Keratinocyte (primary cell): ENCODE measurements at regions not wholly inside any gene's neighbourhood (a gene's known extent, or its start where the extent isn't known, plus 50 kb on each side); places are given as distances from the start of the nearest gene placed in this dataset.
"Not testable (repeated sequence)": the region's sequence is repeated elsewhere in the genome, so short reads cannot be mapped to it uniquely, and the experiment has no call there.

ENCODE experiments used
- DNase-seq: peaks from one replicate; pipeline ENCODE4 v3.0.0-alpha.2; 2011; ENCODE audit warnings: low read depth, missing footprints, low spot score
- FAIRE-seq: peaks from 2 replicates; lab custom pipeline; 2011; peaks lifted over from hg19 to GRCh38; lab: Jason Lieb, UNC
- H2AFZ ChIP-seq: 2 replicates; pipeline ENCODE4 v1.6.0; 2012; ENCODE audit warnings: low read length, control low read depth, inconsistent platforms; ENCODE audit not compliant: control insufficient read depth
- H3K27ac ChIP-seq: 2 replicates; pipeline ENCODE4 v1.5.1; 2011; ENCODE audit warnings: low read length; ENCODE audit not compliant: control insufficient read depth, insufficient read depth
- H3K27me3 ChIP-seq: 3 replicates; pipeline ENCODE4 v1.6.0; 2011; ENCODE audit warnings: low read length; ENCODE audit not compliant: control insufficient read depth, insufficient read depth; ENCODE audit errors: extremely low read depth
- H3K36me3 ChIP-seq, 2 experiments: 2 replicates in 1 of 2; 3 replicates in 1 of 2; pipeline ENCODE4 v1.5.1; 2011; ENCODE audit warnings: low read length in 2 of 2, mild to moderate bottlenecking in 1 of 2; ENCODE audit not compliant: control insufficient read depth in 2 of 2, insufficient read depth in 2 of 2; ENCODE audit errors: extremely low read depth in 1 of 2
- H3K4me1 ChIP-seq: 3 replicates; pipeline ENCODE4 v1.5.1; 2011; ENCODE audit warnings: low read length; ENCODE audit not compliant: control insufficient read depth, insufficient read depth; ENCODE audit errors: extremely low read depth
- H3K4me2 ChIP-seq: 3 replicates; pipeline ENCODE4 v1.6.0; 2011; ENCODE audit warnings: low read depth, low read length; ENCODE audit not compliant: control insufficient read depth, insufficient read depth; ENCODE audit errors: extremely low read depth
- H3K4me3 ChIP-seq, 3 experiments: fragments of 200-600 bp in 1 of 3; sonication (generic) in 1 of 3; 2 replicates in 2 of 3; 3 replicates in 1 of 3; pipeline ENCODE4 v1.5.1; 2011 to 2016; ENCODE audit warnings: low read length in 3 of 3, mild to moderate bottlenecking in 3 of 3, control low read depth in 2 of 3, inconsistent platforms in 1 of 3, low read depth in 1 of 3, mixed read lengths in 1 of 3, mixed run types in 1 of 3, moderate library complexity in 1 of 3; ENCODE audit not compliant: control insufficient read depth in 2 of 3, insufficient read depth in 2 of 3; ENCODE audit errors: extremely low read depth in 1 of 3
- H3K79me2 ChIP-seq: 2 replicates; pipeline ENCODE4 v1.6.0; 2012; ENCODE audit warnings: low read length; ENCODE audit not compliant: control insufficient read depth, insufficient read depth
- H3K9ac ChIP-seq: 3 replicates; pipeline ENCODE4 v1.6.0; 2011; ENCODE audit warnings: low read length; ENCODE audit not compliant: control insufficient read depth, insufficient read depth; ENCODE audit errors: extremely low read depth
- H3K9me1 ChIP-seq: 3 replicates; pipeline ENCODE4 v1.6.0; 2011; ENCODE audit warnings: low read length; ENCODE audit not compliant: control insufficient read depth, insufficient read depth; ENCODE audit errors: extremely low read depth
- H3K9me3 ChIP-seq: 2 replicates; pipeline ENCODE4 v1.5.1; 2012; ENCODE audit warnings: low read depth, low read length; ENCODE audit not compliant: control insufficient read depth
- H4K20me1 ChIP-seq: 3 replicates; pipeline ENCODE4 v1.6.0; 2011; ENCODE audit warnings: low read length; ENCODE audit not compliant: control insufficient read depth, insufficient read depth; ENCODE audit errors: extremely low read depth
- CTCF ChIP-seq, 3 experiments: IDR thresholded peaks in 1 of 3; conservative IDR thresholded peaks in 1 of 3; optimal IDR thresholded peaks in 1 of 3; 2 replicates in 2 of 3; 3 replicates in 1 of 3; pipeline versions ENCODE3 to v1.5.1; 2011; ENCODE audit warnings: low read length in 3 of 3, mild to moderate bottlenecking in 3 of 3, moderate library complexity in 2 of 3, control low read depth in 1 of 3, inconsistent platforms in 1 of 3; ENCODE audit not compliant: insufficient read depth in 2 of 3; ENCODE audit errors: extremely low read depth in 1 of 3
- EZH2 ChIP-seq: IDR thresholded peaks from one replicate; pipeline ENCODE4 v1.6.1; 2012; ENCODE audit warnings: inconsistent platforms, mild to moderate bottlenecking, low read length, moderate library complexity
- dilution Hi-C: fragments of 300-500 bp; cut with MboI; formaldehyde crosslinking; loops from one replicate; pipeline ENCODE4 v1.7.0; 2020; ENCODE audit warnings: low sequenced_read_pairs; ENCODE audit not compliant: extremely low pct_ligation_motif_present

DNA sequence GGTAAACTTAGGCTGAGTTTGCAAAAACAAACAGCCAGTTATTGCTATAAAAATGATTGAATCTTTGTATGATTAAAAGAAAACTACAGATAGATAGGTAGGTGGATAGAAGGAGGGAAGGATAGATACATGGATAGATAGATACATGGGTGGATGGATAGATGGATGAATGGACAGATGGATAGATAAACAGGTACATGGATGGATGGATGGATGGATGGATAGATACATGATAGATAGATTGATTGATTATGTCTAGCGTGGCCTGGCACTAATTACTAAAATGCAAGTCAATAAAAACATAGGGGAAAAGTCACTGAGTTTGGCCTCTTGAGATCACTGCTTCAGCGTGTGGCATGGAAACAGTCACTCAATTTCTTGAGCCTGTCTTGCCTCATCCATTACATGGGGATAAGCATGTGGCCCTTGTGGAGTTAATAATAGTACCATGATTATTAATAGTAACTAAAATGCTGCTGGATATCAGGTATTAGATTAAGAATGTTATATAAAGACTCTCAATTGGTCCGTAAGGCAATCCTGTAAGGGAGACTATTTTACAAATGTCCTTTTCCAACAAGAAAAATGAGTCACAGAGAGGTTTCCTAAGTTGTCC, 184.9 kb downstream of the HS3ST3A1 start:
- FAIRE-seq: no peak
- no peak overlapping the region for H3K4me3 ChIP-seq
- no peak overlapping the region for H3K9ac ChIP-seq
- no peaks in the 10 kb centered on the region for H3K79me2 ChIP-seq
- H2AFZ ChIP-seq: no peak overlapping the region
- no peaks in the 10 kb centered on the region for H3K36me3 ChIP-seq
- dilution Hi-C loops: no loop called here
- no peaks in the 10 kb centered on the region for H3K9me3 ChIP-seq
- no peak overlapping the region for H3K4me2 ChIP-seq
- H3K4me1 ChIP-seq: no peaks in the 10 kb centered on the region
- no peak for TF ChIP-seq EZH2
- TF ChIP-seq CTCF (optimal IDR thresholded peaks at IDR 0.05 in 1 of 3, IDR thresholded peaks at IDR 0.05 in 1 of 3, conservative IDR thresholded peaks at IDR 0.05 in 1 of 3; ENCODE audit: extremely low read depth in 1 of 3, insufficient read depth in 2 of 3, low read length in 3 of 3): no peak
- H3K27me3 ChIP-seq: no peaks in the 10 kb centered on the region
- DNase-seq: no peak
- no peaks in the 10 kb centered on the region for H3K9me1 ChIP-seq
- no peaks in the 10 kb centered on the region for H4K20me1 ChIP-seq
- no peak overlapping the region for H3K27ac ChIP-seq

DNA sequence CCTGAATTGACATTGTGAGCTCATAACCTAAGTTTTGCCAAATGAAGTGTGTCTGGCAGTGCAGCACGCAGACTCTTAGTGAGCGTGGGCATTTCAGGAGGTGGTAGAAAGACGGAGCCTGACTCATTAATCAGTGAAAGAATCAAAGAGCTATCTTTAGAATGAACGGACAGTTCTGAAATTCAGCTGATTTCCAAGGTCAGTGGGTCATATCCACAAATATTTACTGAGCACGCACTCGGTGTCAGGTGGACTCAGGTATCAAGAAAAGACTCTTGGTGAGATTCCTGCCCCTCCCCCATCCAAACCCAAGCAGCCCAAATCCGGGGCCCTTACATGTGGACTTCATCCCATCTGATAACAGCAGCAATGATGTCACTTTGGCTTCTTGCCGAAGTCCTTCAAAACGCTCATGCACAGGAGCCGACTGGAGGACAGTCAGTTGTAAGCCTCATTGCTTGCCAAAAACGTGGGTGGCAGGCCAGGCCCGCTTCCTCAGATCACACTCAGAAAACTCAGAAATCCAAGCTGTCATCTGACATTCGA, 185.8 kb downstream of the HS3ST3A1 start:
- no peak for TF ChIP-seq CTCF (optimal IDR thresholded peaks at IDR 0.05 in 1 of 3, IDR thresholded peaks at IDR 0.05 in 1 of 3, conservative IDR thresholded peaks at IDR 0.05 in 1 of 3; ENCODE audit: extremely low read depth in 1 of 3, insufficient read depth in 2 of 3, low read length in 3 of 3)

DNA sequence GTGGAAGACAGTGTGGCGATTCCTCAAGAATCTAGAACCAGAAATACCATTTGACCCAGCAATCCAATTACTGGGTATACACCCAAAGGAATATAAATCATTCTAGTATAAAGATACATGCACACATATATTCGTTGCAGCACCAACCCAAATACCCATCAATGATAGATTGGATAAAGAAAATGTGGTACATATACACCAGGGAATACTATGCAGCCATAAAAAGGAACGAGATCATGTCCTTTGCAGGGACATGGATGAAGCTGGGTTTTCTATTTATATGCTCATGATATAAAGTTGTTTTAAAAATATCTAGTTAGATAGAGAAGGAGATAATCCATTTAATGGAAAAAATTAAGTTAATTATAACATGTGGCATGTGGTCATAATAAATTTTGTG, 186.5 kb downstream of the HS3ST3A1 start:
- H3K9ac ChIP-seq, H3K9me3 ChIP-seq, H3K4me1 ChIP-seq, H4K20me1 ChIP-seq, H3K27me3 ChIP-seq, dilution Hi-C loops, H3K4me3 ChIP-seq, H3K27ac ChIP-seq, H2AFZ ChIP-seq, H3K4me2 ChIP-seq, H3K79me2 ChIP-seq, H3K9me1 ChIP-seq, FAIRE-seq, DNase-seq, H3K36me3 ChIP-seq: not testable (repeated sequence)

More for the DNA sequence above, 185.8 kb downstream of the HS3ST3A1 start:
- no peaks in the 10 kb centered on the region for H3K36me3 ChIP-seq
- no peaks in the 10 kb centered on the region for H3K4me1 ChIP-seq
- H3K4me2 ChIP-seq: no peak overlapping the region
- DNase-seq (no peak), FAIRE-seq (no peak)
- no peaks in the 10 kb centered on the region for H4K20me1 ChIP-seq
- no peaks in the 10 kb centered on the region for H3K9me1 ChIP-seq
- no peak overlapping the region for H3K9ac ChIP-seq
- no peak overlapping the region for H2AFZ ChIP-seq
- H3K27me3 ChIP-seq: no peaks in the 10 kb centered on the region
- no peaks in the 10 kb centered on the region for H3K9me3 ChIP-seq
- H3K79me2 ChIP-seq: no peaks in the 10 kb centered on the region
- dilution Hi-C loops: no loop called here
- no peak overlapping the region for H3K4me3 ChIP-seq
- H3K27ac ChIP-seq: no peak overlapping the region
